Stimulated activated naive CD4-positive, alpha-beta T cell (primary cell): ENCODE measurements at regions not wholly inside any gene's neighbourhood (a gene's known extent, or its start where the extent isn't known, plus 50 kb on each side); places are given as distances from the start of the nearest gene placed in this dataset.
"Not testable (repeated sequence)": the region's sequence is repeated elsewhere in the genome, so short reads cannot be mapped to it uniquely, and the experiment has no call there.

ENCODE experiments used
- DNase-seq, 6 experiments: peaks; one replicate each; lab custom pipeline; 2025; lab: John Stamatoyannopoulos, UW

GRCh38 chr5:6108981-6109825, 269.1 kb downstream of the MED10 start:
- DNase-seq = no peak

GRCh38 chr5:6108540-6108848, 269.9 kb downstream of the MED10 start:
- DNase-seq = no peak

GRCh38 chr5:6107675-6108539, 270.4 kb downstream of the MED10 start:
- no peak for DNase-seq

- DNase-seq = no peak
These were observed 271.6 kb downstream of the MED10 start for GRCh38 chr5:6106756-6107155.

- DNase-seq = no peak
These were observed 273.0 kb downstream of the MED10 start for GRCh38 chr5:6105320-6105719.

- DNase-seq = no peak
These were observed 282.2 kb downstream of the MED10 start for GRCh38 chr5:6096101-6096500.

- DNase-seq = not testable (repeated sequence)
These were observed 284.2 kb downstream of the MED10 start for GRCh38 chr5:6094180-6094579.

- DNase-seq = no peak
These were observed 287.5 kb downstream of the MED10 start for GRCh38 chr5:6090838-6091237.

GRCh38 chr5:6090079-6090654, 288.2 kb downstream of the MED10 start:
- no peak for DNase-seq

- DNase-seq = no peak
These were observed 289.6 kb downstream of the MED10 start for GRCh38 chr5:6088706-6089105.

- DNase-seq = no peak
These were observed 290.8 kb downstream of the MED10 start for GRCh38 chr5:6087576-6087975.

GRCh38 chr5:6086871-6087270, 291.5 kb downstream of the MED10 start:
- DNase-seq = no peak

- no peak for DNase-seq
These were observed 292.9 kb downstream of the MED10 start for GRCh38 chr5:6085341-6085860.

GRCh38 chr5:6084836-6085235, 293.5 kb downstream of the MED10 start:
- DNase-seq = no peak

GRCh38 chr5:6084376-6084775, 294.0 kb downstream of the MED10 start:
- DNase-seq = no peak

- DNase-seq = no peak
These were observed 294.9 kb downstream of the MED10 start for GRCh38 chr5:6083311-6083978.

- DNase-seq = no peak
These were observed 295.7 kb downstream of the MED10 start for GRCh38 chr5:6082685-6083084.

- DNase-seq = no peak
These were observed 296.6 kb downstream of the MED10 start for GRCh38 chr5:6081727-6082210.

GRCh38 chr5:6080930-6081726, 297.2 kb downstream of the MED10 start:
- DNase-seq = no peak

GRCh38 chr5:6080436-6080835, 297.9 kb downstream of the MED10 start:
- DNase-seq = no peak

- DNase-seq = no peak
These were observed 299.5 kb downstream of the MED10 start for GRCh38 chr5:6078881-6079280.
